Glomerular visceral epithelial cell (primary cell): ENCODE measurements at regions not wholly inside any gene's neighbourhood (a gene's known extent, or its start where the extent isn't known, plus 50 kb on each side); places are given as distances from the start of the nearest gene placed in this dataset.

ENCODE experiments used
- DNase-seq: peaks from one replicate; pipeline ENCODE4 v3.0.0-alpha.2; 2016; ENCODE audit errors: extremely low spot score

DNA sequence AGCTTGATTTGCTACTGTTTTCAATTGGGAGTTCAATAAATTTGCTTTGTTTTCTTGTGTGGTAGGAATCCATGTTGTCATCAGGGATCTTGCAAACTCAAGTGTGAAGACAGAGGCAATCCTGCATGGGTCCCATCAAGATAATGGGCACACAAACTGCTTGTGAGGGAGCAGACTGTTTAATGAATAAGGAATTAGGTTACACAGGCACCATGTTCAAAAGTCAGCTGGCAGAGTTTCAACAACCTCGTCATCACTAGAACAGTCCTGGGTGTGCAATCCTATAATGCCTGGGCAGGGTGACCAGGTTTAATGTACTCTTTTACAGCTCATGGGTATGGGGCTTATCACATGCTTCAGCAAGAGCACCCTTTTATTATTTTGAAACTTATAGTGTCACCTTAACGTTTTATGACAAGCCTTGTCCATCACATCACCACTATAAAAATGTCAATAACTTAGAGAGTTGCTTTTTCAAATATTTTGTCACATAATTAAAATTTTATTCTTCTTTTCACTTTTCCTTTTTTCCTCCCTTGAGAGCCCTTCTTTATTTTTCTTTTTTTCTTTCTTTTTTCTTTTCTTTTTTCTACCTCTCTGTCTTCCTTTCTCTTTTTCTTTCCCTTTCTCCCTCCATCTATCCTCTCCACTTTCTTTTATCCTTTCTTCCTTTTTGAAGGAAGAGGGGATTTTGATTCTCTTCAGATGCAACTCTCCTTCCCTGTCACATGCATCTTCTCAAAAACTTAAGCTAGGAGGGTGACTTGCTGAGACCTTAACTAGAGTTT is 252.2 kb upstream of the ATP2B1 start:
- DNase-seq = peak; percentile 33

- peak; percentile 78 for DNase-seq
Observed at GRCh38 chr12:89960011-89960507, 251.4 kb upstream of the ATP2B1 start.

- DNase-seq = no peak
Observed at GRCh38 chr12:89959179-89959578, 250.5 kb upstream of the ATP2B1 start.

GRCh38 chr12:89954259-89954658 is 245.6 kb upstream of the ATP2B1 start:
- DNase-seq = no peak

GRCh38 chr12:89951694-89952060 is 243.0 kb upstream of the ATP2B1 start:
- no peak for DNase-seq

DNA sequence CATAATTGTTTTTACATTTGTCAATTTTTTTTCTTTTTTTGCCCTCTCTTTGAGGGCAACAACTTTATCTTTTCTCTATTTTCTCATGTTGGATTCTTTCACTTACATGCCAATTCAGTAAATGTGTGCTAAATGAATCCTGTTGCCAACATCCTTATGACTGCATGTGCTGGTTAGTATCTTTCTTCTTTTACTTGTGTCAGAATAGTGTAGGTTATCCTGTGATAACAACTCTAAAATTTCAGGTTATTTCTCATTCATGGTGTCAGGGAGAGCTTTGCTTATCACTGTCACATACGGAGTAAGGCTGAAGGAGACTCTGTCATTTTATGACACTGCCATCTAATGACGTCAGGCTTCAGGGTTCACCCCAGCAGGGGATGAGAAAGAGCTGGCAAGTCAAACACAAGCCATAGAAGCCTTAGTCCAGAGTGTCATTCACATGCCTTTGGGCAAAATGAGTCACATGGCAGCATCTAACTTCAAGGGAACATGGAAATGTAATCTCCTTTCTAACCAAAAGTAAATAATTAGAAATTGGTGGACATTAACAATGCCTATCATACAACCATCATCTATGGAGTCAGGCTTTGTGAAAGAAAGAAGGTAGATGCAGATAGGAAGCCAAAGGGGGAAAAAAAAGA is 242.5 kb upstream of the ATP2B1 start:
- DNase-seq = no peak

DNA sequence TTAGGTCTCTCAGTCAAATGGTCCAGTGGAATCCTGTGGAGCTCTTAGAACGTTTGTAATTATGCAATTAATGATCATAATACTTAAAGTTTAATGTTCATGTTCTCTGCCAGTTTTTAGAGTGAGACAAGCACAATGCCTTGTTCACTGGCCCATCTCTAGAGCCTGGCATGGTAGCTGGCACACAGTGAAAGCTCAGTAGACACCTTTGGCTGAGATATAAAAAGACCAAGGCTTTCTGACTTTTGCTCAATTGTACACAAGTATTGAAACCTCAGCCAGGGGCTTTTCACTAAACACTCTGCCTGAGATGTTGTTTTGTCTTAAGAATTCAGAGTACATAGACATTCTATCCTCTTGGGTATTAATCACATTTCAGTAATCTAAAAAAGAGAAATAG is 241.8 kb upstream of the ATP2B1 start:
- DNase-seq = no peak

- DNase-seq = peak; percentile 8
Observed at GRCh38 chr12:89949457-89950195, 241.0 kb upstream of the ATP2B1 start.

- DNase-seq = no peak
Observed at GRCh38 chr12:89948271-89949175, 239.9 kb upstream of the ATP2B1 start.

DNA sequence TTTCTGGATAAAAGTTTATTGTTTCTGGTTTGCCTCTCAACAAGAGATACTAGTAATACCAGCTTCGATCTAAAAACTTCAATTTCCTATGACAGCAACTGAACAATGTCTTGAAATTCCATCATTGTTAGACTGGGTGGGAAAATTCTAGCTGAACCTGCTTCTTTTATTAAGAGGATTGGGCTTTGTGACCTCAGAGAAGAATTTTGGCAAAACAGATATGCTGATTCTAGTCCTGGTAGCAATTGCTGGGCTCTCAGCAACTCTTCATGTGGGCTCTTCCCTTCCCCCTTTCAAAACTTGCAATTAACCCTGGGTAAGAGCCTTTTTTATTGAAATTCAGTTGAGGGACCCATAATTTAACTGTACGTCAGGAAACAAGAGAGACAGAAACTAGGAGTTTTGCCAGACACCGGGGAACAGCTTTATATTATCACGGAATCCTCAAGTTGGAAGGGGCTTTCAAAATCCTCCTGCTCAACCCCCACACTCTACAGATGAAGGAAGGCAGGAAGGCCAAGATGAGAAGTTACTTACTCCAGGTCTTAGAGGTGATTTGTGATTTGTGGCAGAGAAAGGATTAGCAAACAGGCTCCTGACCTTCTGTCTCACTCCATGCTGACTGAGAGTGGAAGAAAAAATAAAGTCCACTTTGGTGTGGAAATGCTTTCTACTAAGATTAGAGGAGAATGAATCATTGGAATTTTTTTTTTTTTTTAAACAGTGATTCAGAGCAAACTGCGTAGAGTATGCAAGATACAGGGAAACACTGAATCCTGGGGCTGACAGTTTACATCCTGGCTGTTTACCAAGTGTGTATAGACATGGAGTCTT is 239.0 kb upstream of the ATP2B1 start:
- DNase-seq = peak; percentile 63

DNA sequence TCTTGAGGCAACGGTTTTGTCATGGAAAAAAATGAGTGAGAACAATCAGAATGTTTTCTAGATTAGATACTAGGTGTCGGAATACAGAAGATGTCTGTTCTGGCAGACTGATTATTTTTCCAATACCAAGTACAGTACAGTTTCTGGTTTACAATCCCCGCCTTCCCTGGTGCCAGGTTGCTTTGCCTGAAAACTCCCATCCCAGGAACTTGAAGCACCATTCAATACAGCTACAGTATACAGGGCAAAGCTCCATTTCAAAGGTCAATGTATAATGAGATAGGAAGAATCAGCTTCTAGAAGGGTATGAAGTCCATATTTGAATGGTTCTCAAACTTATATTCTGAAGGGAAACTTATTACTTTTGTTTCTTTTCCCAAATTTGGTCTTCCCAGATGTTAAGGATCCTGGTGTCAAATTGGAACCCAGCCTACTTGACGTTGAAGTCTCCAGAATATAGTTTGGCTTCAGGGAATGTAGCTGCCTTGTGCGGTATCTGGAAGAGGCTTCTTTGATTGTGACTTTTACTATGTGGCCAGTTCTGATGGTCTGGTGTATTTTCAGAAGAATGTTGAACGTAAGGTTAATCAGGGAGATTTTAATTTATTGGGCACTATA is 238.0 kb upstream of the ATP2B1 start:
- DNase-seq = no peak

GRCh38 chr12:89945123-89945522 is 236.5 kb upstream of the ATP2B1 start:
- DNase-seq = no peak

DNA sequence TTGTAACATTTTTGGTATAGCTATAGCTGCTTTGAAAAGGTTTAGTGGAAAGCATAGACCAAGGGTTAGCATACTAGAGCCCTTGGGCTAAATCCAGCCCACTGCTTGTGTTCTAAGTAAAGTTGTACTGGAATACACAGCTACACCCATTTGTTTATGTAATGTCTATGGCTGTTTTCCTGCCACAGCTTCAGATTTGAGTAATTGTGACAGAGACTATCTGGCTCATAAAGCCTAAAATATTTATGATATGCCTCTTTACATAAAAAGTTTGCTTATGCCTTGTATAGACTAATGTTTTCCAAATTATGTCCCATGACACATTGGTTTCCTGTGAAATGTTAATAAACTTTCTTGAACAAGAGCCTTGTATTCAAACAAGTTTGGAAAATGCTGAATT is 234.8 kb upstream of the ATP2B1 start:
- DNase-seq = no peak

GRCh38 chr12:89941436-89941835 is 232.8 kb upstream of the ATP2B1 start:
- DNase-seq = no peak

GRCh38 chr12:89939522-89940215 is 231.0 kb upstream of the ATP2B1 start:
- no peak for DNase-seq

DNA sequence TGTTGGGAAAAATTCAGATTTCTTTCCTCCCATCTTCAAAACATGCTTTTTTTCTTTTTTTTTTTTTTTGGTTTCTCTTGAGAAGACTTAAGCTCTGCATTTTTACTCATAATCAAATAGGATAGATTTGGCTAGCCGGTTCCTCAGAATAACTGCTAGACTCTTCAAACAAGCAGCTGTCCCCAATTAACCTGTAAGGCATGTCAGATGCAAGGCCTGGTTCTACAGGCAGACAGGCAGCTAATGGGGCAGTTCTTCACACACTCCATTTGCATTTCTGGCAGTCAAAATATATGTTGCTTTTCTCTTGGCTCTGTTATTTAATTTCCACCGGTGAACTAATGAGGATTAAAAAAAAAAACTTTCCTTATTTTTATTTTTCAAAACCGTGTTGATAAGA is 228.0 kb upstream of the ATP2B1 start:
- no peak for DNase-seq

GRCh38 chr12:89935850-89936249 is 227.2 kb upstream of the ATP2B1 start:
- DNase-seq = no peak

DNA sequence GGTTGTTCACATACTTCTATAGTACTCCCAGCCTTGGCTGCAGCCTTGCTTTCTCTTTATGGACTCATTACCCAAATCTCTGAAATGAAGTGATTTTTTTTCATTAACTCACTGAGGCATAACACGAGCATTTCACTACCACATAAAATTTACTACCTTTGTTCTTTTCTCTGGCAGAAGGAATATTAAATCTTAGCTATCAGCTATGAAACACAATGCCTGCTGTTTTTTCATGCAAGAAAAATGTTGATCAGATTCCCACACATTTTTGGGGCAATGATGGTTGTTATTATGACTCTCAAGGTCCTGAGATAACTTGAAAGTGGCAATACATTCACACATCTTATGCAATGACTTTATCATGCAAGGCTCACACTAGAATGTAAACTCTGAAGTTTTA is 225.3 kb upstream of the ATP2B1 start:
- DNase-seq = no peak

- DNase-seq = no peak
Observed at GRCh38 chr12:89932954-89933353, 224.3 kb upstream of the ATP2B1 start.

GRCh38 chr12:89928467-89928866 is 219.8 kb upstream of the ATP2B1 start:
- DNase-seq = no peak
